ENCODE measurements at regions not wholly inside any gene's neighbourhood (a gene's known extent, or its start where the extent isn't known, plus 50 kb on each side); places are given as distances from the start of the nearest gene placed in this dataset.

- DNase-seq, result no peak
- Histone ChIP-seq H3K9me3 (ENCODE audit: severe bottlenecking) (no peaks in the 10 kb centered on the region), H3K4me3 (ENCODE audit: low read depth, low read length) (no peak overlapping the region), H3K36me3 (no peaks in the 10 kb centered on the region), H3K27me3 (ENCODE audit: insufficient read depth, low read depth, severe bottlenecking) (no peaks in the 10 kb centered on the region), H3K27ac (no peak overlapping the region)
- no peak for TF ChIP-seq CTCF (IDR thresholded peaks at IDR 0.05; ENCODE audit: low read depth, low read length)
These were observed 65.8 kb upstream of the PTCHD4 start for GRCh38 chr6:48176645-48177308.

GRCh38 chr6:48169635-48170034 is 58.6 kb upstream of the PTCHD4 start:
- Histone ChIP-seq H3K27ac (no peak overlapping the region), H3K9me3 (ENCODE audit: severe bottlenecking) (no peaks in the 10 kb centered on the region), H3K4me3 (ENCODE audit: low read depth, low read length) (no peak overlapping the region), H3K36me3 (no peaks in the 10 kb centered on the region), H3K27me3 (ENCODE audit: insufficient read depth, low read depth, severe bottlenecking) (no peaks in the 10 kb centered on the region)
- DNase-seq, result no peak
- no peak for TF ChIP-seq CTCF (IDR thresholded peaks at IDR 0.05; ENCODE audit: low read depth, low read length)

Measured in WERI-Rb-1 (cell line).